GM10248 (cell line): ENCODE measurements at regions not wholly inside any gene's neighbourhood (a gene's known extent, or its start where the extent isn't known, plus 50 kb on each side); places are given as distances from the start of the nearest gene placed in this dataset.

Source experiments
- CTCF ChIA-PET: fragments of 300-600 bp; sonication (Branson Sonifier 250); formaldehyde crosslinking; extraction: SDS; loops from one replicate; lab custom pipeline; 2021; ENCODE audit warnings: antibody characterized with exemption; lab: Yijun Ruan, JAX
- POLR2A ChIA-PET: fragments of 350-650 bp; sonication (Branson Sonifier 250); formaldehyde crosslinking; extraction: SDS; loops from one replicate; lab custom pipeline; 2020; ENCODE audit warnings: antibody characterized with exemption; lab: Yijun Ruan, JAX
- DNase-seq: peaks from one replicate; pipeline ENCODE4 v3.0.0; 2012; ENCODE audit errors: extremely low spot score
- TF ChIP-seq, protein P1 (sequence below): IDR thresholded peaks from 2 replicates; pipeline ENCODE4 v1.5.1; 2012; ENCODE audit warnings: mild to moderate bottlenecking, low read depth; ENCODE audit errors: extremely low read depth, missing control alignments, control extremely low read depth

DNA sequence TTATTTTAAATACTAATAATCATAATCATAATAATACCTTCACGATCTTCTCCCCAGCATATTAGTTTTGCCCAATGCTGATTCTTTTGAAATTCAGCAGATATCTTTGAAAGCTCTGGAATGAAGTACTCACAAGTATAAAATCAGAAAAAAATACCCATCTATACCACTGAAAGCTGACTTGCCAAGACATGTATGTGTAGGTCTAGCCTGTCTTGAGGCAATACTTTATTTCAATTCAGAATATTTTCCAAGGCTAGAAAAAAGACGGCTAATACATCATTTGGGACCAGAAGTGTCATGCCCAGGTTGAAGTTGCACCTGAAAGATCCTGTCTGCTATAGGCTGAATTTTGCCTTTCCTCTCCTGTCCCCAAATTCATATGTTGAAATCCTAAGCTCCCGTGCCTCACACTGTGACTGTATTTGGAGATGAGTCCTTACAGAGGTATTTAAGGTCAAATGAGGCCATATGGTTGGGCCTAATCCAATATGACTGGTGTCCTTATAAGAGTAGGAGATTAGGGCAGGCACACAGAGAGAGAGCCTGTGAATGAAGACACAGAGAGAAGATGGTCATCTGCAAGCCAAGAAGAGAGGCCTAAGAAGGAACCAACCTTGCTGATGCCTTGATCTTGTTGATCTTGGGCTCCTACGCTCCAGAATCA lies 255.9 kb upstream of the CMC1 start:
- CTCF ChIA-PET: interaction anchor here (1.2 kb wide), 1 partner anchor 8 kb away, joined by 3 read pairs; no protein-coding TSS in a partner anchor
- POLR2A ChIA-PET: no interaction called here
- TF ChIP-seq, protein P1, sequence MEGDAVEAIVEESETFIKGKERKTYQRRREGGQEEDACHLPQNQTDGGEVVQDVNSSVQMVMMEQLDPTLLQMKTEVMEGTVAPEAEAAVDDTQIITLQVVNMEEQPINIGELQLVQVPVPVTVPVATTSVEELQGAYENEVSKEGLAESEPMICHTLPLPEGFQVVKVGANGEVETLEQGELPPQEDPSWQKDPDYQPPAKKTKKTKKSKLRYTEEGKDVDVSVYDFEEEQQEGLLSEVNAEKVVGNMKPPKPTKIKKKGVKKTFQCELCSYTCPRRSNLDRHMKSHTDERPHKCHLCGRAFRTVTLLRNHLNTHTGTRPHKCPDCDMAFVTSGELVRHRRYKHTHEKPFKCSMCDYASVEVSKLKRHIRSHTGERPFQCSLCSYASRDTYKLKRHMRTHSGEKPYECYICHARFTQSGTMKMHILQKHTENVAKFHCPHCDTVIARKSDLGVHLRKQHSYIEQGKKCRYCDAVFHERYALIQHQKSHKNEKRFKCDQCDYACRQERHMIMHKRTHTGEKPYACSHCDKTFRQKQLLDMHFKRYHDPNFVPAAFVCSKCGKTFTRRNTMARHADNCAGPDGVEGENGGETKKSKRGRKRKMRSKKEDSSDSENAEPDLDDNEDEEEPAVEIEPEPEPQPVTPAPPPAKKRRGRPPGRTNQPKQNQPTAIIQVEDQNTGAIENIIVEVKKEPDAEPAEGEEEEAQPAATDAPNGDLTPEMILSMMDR: no peak

DNA sequence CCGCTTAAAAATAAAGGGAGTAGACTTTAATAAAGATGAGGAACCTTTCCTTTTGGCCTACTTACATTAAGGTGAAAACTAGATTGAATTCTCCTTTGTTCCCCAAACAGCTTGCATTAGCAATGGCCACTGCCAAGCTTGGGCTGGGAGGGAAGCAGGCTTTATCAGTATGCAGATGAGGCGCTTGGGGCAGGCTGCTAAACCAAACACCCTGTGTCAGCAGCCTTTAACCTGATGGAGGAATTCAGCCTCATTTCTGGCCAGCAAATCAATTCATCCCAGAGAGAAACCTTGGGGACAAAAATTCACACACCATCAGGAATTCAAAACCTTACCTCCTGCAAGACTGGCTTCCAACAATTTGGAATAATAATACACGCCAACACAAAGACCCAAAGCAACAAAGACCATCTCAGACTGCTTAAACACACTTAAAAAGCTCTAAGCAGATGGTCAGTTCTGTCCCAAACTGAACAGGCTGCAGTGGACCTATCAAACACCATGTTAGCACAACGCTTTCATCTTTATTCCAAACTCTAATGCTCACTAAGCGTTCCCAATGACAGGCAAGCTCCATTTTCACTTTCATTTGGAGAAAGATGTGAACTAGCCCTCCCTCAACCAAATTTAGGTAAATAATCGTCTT lies 255.1 kb upstream of the CMC1 start:
- TF ChIP-seq, protein P1: no peak
- ChIA-PET POLR2A (no interaction called here), CTCF (no interaction called here)
- no peak for DNase-seq

More for the DNA sequence above, 255.9 kb upstream of the CMC1 start:
- no peak for DNase-seq

DNA sequence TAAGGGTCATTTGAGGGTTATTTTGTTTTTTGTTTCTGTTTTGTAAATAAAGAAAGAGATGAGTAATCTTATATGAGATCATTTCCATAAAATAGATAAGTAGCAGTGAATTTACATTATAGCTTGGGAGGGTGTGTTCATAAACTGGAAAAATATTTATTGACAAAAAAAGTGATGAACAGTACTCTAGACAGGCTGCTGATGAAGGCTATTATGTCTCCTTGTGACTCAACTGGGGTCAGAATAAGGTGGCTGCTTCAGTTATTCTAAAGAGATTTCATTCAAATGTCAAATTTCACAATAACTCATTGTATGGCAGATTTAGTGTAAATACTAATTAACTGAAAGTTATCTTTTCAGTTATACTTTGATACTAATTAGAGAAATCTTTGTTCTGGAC lies 251.1 kb upstream of the CMC1 start:
- TF ChIP-seq, protein P1: no peak
- DNase-seq: no peak
- CTCF ChIA-PET: no interaction called here
- POLR2A ChIA-PET: no interaction called here

DNA sequence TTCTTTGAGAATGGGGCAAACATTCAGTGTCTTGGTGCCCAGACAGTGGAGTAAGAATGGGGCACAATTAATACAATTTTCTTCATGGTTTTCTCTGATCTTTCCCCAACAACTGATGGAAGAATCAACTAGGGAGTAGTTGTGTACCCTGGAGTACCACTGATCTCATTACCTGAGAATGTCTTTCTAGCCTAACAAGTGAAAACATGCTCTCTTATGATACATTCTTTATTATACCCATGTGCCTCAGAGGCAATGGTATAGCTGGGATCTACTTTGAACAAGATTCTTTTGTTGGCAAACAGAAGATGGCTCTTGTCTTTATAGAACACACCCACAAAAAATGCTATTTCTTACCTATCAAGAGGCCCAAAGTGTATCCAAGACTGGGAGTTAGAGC lies 250.6 kb upstream of the CMC1 start:
- TF ChIP-seq, protein P1: no peak
- ChIA-PET CTCF (no interaction called here), POLR2A (no interaction called here)
- DNase-seq: no peak

DNA sequence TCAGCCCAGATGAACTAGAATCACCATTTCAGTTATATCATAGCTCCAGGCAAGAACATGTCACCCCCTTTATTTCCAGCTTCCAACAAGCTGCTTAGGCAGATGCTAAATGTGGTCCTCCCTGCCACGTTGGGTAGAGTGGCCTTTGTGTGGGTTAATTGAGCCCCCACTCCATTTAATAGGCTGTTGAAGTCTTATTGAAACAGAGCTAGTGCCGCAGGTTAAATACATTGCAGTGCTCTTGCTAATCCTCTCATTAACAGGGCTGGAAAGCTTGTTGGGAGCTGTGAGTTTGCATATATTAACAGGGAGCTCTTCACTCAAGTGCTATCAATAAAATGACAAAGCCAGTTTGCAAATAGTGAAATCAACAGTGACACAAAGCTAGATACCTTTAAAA lies 248.4 kb upstream of the CMC1 start:
- ChIA-PET CTCF (interaction anchor here (0.7 to 2.0 kb wide), 6 partner anchors 8 to 28 kb away, joined by 3 to 7 read pairs (median 5); no protein-coding TSS in a partner anchor), POLR2A (no interaction called here)
- TF ChIP-seq, protein P1: no peak
- no peak for DNase-seq

DNA sequence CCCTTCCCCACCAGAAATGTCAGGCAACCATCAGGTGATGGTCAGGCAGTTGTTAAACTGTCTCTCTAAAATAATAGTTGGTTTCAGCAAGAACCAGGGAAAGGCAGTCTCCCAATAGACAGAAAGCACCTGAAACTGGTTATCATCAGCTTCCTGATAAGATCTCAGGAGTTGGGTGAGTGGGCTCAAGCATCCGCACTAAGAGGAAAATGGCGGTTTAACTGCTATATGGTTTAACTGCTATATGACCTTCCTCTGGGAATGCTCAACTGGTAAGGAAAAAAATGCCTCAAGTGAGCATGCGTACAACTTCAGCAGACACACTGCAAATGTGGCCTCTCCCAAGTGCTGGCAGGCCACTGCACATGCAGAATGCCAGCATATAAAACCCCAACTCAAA lies 240.8 kb upstream of the CMC1 start:
- ChIA-PET POLR2A (no interaction called here), CTCF (no interaction called here)
- TF ChIP-seq, protein P1: no peak
- DNase-seq: no peak
